Astrocyte of the spinal cord (primary cell): ENCODE measurements at regions not wholly inside any gene's neighbourhood (a gene's known extent, or its start where the extent isn't known, plus 50 kb on each side); places are given as distances from the start of the nearest gene placed in this dataset.

Experiments used
- DNase-seq: peaks from one replicate; pipeline ENCODE4 v3.0.0; 2011; ENCODE audit warnings: low read depth, low spot score
- H3K4me3 ChIP-seq: 2 replicates; pipeline ENCODE4 v1.5.1; 2011; ENCODE audit warnings: low read depth, mild to moderate bottlenecking, low read length, moderate library complexity
- CTCF ChIP-seq: IDR thresholded peaks from 2 replicates; pipeline ENCODE4 v1.5.1; 2012; ENCODE audit warnings: low read depth, mild to moderate bottlenecking, low read length, inconsistent platforms
- in situ Hi-C: cut with HindIII; loops from 2 replicates; pipeline ENCODE4 v1.10.0; 2017; ENCODE audit warnings: low sequenced_read_pairs

- no peak overlapping the region for H3K4me3 ChIP-seq
- in situ Hi-C loops: no loop called here
- DNase-seq: peak; percentile 77
- TF ChIP-seq CTCF: no peak
Measured at GRCh38 chr4:124970011-124970410, 257.5 kb upstream of the ANKRD50 start.

DNA sequence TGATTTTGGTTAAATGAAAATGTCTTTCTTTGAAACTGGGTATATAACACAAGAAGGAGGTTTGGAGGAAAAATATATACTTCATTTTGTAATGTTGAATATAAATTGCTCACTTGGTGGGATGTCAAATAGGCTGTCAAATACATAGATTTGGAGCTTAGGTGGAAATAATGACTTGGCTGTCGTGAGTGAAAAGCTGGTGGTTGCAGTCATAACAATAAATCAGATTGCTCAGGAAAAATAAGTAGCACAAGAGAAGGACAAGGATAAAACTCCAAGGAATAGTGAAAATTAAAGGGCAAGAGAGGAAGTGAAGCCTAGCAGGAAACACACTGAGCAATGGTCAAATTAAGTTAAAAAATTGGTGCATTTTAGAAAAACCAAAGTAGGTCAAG, 253.0 kb upstream of the ANKRD50 start:
- in situ Hi-C loops: no loop called here
- no peak for TF ChIP-seq CTCF
- DNase-seq: no peak
- H3K4me3 ChIP-seq: no peak overlapping the region

GRCh38 chr4:124964852-124965496, 252.4 kb upstream of the ANKRD50 start:
- in situ Hi-C loops: no loop called here
- DNase-seq: no peak
- TF ChIP-seq CTCF: no peak
- no peak overlapping the region for H3K4me3 ChIP-seq

GRCh38 chr4:124964251-124964650, 251.7 kb upstream of the ANKRD50 start:
- DNase-seq: no peak
- no peak for TF ChIP-seq CTCF
- no peak overlapping the region for H3K4me3 ChIP-seq
- in situ Hi-C loops: no loop called here

DNA sequence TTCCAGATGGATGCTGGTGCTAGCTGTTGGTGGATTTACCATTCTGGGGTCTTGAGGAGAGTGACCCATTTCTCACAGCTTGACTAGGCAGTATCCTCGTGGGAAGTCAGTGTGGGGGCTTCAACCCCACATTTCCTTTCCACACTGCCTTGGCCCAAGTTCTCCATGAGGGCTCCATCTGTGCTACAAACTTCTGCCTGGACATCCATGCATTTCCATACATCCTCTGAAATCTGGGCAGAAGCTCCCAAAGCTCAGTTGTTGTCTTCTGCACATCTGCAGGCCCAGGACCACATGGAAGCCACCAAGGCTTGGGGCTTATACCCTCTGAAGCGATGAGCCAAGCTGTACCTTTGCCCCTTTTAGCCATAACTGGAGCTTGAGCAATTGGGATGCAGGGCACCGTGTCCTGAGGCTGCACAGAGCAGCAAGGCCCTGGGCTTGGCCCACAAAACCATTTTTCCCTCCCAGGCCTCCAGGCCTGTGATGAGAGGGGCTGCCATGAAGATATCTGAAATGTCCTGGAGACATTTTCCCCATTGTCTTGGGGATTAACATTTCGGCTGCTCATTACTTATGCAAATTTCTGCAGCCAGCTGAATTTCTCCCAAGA, 248.7 kb upstream of the ANKRD50 start:
- in situ Hi-C loops: no loop called here
- TF ChIP-seq CTCF: no peak
- no peak overlapping the region for H3K4me3 ChIP-seq
- no peak for DNase-seq

- DNase-seq: no peak
- TF ChIP-seq CTCF: no peak
- H3K4me3 ChIP-seq: no peak overlapping the region
- in situ Hi-C loops: no loop called here
Measured at GRCh38 chr4:124958847-124959246, 246.3 kb upstream of the ANKRD50 start.
